ENCODE measurements at regions not wholly inside any gene's neighbourhood (a gene's known extent, or its start where the extent isn't known, plus 50 kb on each side); places are given as distances from the start of the nearest gene placed in this dataset.
"Not testable (repeated sequence)": the region's sequence is repeated elsewhere in the genome, so short reads cannot be mapped to it uniquely, and the experiment has no call there.

DNA sequence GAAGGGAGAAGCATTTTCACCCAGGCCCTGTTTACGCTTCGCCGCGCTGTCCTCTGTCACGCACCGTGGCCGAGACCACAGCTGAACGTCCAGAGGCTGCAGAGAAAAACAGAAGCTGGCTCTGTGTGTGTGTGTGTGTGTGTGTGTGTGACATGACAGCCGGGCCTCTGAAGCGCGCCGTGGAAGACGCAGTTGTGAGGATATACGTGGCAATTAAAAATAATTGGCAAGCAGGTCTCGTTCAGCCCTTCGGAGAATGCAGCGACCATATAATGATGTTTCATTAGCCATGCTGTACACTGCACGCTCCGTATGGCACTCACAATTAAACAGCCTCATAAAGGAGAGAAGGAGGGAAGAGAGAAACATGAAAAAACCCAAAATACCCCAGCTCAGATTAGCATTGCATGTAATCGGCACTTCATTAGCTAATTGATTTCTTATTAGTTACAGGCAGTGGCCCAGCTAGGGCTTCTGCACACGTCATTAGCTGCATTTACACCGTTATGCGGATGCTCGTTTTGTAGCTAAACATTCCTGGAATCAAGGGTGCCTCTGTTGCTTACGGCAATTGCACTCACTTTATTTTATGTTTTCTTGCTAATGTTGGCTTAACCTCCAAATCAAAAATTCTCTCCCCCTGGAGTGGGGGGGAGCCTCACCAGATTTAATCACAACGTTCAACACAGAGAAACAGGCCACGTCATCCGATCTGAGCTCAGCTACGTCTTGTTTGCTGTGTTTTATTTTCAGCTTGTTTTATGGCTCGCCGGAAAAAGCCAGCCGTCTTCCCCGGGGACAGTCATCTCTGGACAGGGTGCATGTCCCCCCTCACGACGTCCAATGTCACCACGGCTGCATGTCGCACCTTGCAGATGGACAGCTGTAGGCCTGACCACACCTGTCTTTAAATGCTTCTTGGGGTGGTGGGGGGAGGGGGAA, 74.6 kb upstream of the SHOX start:
- DNase-seq (ENCODE audit: low read depth), result no peak

DNA sequence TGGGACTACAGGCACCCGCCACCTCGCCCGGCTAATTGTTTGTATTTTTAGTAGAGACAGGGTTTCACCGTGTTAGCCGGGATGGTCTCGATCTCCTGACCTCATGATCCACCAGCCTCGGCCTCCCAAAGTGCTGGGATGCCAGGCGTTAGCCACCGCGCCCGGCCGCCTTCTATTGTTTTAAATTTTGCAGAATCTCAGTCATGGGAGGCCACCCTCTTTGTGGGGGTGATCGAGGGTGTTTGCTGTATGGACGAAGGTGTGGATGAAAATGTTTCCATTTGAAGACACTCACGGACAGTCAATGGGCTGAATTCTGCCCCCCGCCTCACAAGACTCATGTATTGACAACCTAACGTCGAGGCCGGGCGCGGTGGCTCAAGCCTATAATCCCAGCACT, 73.0 kb upstream of the SHOX start:
- DNase-seq (ENCODE audit: low read depth), result not testable (repeated sequence)

DNA sequence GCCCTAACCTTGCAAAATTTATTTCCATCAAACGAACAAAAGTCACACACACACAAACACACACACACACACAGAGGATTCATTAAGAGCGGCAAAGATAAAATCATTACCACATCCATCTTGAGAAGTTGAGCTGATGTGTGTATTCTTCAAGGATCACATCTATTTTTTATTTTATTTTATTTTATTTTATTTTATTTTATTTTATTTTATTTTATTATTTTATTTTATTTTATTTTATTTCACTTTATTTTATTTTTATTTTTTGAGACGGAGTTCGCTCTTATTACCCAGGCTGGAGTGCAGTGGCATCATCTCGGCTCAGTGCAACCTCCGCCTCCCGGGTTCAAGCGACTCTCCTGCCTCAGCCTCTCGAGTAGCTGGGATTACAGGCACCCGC, 71.3 kb upstream of the SHOX start:
- not testable (repeated sequence) for DNase-seq (ENCODE audit: low read depth)

DNA sequence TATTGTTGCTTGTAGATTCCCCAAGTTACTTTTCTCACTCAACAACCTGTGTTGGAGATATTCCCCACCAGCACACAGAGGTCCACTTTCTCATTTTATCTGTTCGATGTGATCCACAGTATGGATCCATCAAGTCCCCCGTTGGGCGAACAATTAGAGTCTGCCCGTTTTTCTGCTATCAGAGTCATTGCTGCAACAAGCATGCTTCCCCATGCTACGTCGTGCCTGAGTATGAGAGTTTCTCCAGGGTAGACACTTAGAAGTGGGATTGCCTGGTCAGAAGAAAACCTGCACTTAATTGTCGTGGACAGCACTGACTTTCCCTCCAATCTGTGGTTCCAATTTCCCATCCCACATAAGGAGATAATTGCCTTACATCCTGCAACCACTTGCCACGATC, 62.7 kb upstream of the SHOX start:
- no peak for DNase-seq (ENCODE audit: low read depth)

DNA sequence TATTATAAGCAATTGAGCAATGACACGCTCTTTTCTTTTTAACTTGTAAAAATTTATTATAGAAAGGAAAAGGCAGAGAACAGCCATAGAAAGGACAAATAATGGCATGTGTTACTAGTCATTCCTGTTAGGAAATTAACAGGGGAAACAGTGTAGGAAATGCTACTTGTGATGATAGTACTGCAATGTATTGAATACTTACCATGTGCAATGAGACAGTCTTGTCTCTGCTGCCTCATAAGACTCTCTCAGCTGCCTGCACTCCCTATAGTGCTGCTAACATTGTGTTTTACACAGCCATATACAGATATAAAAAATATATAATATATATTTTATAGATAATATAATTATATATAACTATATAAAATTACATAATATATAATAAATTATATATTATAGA, 62.3 kb upstream of the SHOX start:
- no peak for DNase-seq (ENCODE audit: low read depth)

DNA sequence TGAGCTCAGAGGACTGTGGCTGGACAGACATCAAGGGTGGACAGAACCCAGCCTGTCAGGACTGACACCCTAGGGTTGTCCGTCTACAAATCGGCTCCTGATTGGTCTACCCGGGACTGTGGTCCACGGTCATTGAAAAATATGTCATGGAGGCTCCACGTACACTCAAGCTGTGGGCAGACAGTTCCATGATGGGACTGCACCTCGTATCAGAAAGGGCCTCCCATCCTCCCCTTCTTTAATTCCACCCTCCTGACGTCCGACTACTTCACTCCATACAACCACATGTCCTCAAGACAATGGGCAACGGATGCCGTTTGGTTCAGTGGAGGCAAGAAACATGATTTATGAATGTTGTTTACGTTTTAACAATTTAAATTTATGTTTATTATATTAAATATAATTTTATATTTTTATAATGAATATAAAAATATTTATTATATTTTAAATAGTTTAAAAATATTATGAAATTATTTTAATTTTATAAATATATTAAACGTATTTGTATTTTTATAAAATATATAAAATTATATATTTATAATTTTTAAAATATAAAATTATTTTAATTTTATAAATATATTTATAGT, 58.0 kb upstream of the SHOX start:
- no peak for DNase-seq (ENCODE audit: low read depth)

DNA sequence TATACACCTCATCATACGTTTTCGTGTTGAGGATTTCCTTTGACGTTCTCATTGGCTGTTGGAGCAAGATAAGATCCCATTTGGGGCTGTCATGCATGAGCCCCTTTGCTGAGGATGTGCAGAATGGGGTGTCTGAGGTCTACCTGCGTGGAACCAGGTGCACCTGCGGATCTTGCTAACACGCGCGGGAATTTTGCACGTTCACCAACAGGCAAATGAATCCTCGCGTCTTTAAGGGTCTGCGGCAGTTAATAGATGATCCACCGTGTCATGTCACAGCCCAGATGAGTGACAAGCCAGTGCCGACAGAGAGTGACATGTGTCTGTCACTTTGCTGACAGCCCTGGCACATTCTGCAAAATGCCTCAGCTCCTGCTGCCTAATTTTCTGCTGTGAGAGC, 56.3 kb upstream of the SHOX start:
- DNase-seq (ENCODE audit: low read depth), result no peak

DNA sequence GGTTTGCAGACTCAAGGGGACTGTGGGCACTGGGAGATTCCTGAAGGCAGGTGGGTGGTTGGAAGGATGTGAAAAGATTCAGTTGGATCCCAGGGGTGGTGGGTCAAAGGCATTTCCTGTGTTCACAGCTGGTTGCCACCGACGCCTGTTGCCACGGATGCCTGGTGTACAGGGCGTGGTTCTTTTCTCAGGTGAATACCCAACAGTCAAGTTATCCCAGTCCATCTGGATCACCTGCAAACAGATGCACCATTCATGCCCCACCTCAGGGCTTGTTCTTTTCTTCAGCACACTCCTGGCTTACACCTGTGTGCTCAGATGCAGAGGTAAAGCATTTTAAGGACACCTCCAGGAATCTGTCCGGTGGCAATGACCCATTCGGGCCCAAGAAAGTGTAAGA, 55.8 kb upstream of the SHOX start:
- DNase-seq (ENCODE audit: low read depth), result no peak

DNA sequence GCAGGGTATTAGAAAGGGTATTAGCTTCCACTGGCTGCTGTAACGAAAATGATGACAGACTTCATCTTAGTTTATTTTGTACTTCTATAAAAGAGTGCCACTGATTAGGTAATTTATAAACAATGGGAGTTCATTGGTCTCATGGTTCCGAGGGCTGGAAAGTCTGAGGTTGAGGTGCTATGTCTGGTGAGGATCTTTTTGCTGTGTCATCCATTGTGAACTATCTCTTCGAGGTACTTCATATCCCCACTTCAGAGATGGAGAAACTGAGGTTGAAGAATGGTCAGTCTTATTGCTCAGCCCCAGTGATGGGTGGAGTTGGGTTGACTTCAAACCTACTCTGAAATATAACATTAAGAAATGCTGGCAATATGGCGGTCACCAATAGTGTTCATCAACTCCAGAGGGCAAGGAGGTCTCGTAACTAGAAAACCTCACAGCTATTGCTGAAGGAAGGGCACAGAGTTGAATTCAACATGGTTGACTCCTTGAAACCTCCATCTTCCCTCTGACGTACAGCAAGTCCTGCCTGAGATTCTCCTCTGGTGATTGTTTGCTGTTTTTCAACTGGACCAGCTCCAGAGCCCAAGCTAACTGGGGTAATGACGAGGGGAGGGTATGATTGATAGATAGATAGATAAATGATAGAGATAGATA, 53.6 kb upstream of the SHOX start:
- DNase-seq (ENCODE audit: low read depth), result no peak

DNA sequence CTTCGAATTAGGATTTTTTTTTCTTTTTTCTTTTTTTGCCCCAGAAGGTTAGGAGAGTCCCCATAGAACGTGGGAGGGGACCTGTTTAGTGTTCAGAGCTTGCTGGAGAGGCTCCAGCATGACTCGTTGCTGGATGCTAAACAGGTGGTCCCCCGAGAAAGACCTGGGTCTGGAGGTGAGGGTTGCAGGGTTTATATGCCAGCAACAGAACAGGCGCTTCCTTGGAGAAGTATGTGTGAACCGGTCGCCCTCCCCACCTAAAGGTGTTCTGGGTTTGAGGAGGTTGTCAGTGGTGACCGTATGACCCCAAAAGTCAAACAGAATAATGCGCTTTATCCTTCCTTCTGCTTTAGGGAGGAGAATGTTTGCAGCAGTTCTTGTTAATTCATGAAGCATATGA, 52.1 kb upstream of the SHOX start:
- no peak for DNase-seq (ENCODE audit: low read depth)

DNA sequence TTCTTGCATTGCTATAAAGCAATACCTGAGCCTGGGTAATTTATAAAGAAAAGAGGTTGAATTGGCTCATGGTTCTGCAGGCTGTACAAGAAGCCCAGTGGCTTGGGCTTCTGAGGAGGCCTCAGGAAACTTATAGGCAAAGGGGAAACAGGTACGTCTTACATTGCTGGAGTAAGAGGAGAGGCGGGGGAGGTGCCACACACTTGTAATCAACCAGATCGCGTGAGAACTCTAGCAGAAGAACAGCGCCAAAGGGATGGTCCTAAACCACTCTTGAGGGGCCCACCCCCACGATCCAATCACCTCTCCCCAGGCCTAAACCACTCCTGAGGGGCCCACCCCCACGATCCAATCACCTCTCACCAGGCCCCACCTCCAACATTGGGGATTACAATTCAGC, 50.6 kb upstream of the SHOX start:
- DNase-seq (ENCODE audit: low read depth), result no peak
